Hippocampal formation (tissue), 2 donors: ENCODE measurements at regions not wholly inside any gene's neighbourhood (a gene's known extent, or its start where the extent isn't known, plus 50 kb on each side); places are given as distances from the start of the nearest gene placed in this dataset.
A peak's percentile ranks its signal among the peaks of the same experiment; 100 is the strongest.
"Not testable (repeated sequence)": the region's sequence is repeated elsewhere in the genome, so short reads cannot be mapped to it uniquely, and the experiment has no call there.

Experiments
- DNase-seq, 2 donors: peaks; one replicate each; lab custom pipeline; 2025; lab: John Stamatoyannopoulos, UW

DNA sequence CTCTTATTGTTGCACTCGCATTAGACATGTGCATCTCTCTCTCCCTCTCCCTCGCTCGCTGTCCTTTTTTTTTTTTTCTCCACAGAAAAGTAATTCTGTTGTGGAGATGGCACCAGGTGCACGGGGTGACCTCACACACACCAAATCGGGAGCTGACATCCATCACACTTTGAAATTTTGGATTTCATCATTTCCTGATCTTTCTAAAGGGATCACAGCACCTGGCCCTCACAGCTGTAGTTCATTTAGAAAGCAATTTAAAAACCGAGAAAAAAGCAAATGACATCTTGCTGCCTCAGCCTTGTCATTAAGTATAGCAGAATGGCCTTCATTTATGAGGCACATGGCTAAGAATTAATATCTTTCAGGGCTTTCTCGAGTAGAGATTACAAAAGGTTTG lies 717.2 kb downstream of the RNF144A start:
- no peak for DNase-seq

DNA sequence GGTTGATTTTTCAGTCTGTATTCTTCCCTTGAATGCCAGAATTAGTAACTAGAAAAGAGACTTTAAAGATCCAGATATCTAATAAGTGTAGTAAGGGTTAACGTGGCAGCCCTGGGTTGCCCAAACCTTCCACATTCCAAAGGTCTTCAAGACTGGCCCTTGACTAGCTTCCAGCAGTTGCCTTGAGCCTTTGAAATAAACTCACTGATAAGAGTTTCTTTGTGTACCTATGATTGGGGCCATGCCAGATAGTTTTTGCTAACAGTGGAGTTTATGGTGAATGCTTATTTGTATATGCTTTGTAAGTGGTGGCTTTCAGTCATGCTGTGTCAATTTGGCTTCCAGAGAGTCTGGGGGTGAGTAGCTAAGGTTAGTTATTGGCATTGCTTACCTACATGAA lies 722.3 kb downstream of the RNF144A start:
- no peak for DNase-seq

DNA sequence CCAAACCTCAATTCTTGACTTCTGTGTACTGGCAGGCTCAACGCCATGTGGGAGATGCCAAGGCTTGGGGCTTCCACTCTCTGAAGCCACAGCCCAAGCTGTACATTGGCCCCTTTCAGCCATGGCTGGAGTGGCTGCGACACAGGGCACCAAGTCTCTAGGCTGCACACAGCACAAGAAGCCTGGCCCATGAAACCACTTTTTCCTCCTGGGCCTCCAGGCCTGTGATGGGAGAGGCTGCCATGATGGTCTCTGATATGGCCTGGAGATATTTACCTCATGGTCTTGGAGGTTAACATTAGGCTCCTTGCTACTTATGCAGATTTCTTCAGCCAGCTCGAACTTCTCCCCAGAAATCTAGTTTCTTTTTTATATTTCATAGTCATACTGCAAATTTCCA lies 724.1 kb downstream of the RNF144A start:
- not testable (repeated sequence) for DNase-seq

DNA sequence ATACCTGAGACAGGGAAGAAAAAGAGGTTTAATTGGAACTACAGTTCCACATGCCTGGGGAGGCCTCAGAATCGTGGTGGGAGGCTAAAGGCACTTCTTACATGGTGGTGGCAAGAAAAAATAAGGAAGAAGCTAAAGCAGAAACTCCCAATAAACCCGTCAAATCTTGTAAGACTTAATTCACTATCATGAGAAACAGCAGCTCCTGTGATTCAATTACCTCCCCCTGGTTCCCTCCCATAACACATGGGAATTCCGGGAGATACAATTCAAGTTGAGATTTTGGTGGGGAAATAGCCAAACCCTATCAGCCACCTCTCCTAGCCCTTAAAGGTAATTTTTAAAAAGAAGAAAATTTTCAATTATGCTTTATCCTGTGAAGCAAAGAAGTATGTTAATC lies 728.8 kb downstream of the RNF144A start:
- no peak for DNase-seq

DNA sequence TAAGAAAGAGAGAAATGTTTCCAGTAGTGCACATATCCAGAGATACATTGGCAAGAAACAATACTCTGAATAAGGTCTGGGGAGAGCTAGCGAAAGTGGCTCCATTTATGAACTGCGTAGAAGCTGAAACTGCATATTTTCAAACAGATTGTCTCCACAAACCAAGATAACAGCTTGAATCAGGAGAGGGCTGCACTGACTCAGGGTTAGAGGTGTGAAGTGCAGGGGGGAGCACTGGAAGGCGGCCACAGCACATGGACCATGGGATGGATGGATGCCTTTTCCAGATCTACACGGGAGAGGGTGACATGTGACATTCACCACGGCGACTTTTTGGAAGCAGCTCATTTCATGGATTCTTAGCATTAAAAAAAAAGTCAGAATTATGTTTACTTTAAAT lies 729.4 kb downstream of the RNF144A start:
- DNase-seq, result no peak

DNA sequence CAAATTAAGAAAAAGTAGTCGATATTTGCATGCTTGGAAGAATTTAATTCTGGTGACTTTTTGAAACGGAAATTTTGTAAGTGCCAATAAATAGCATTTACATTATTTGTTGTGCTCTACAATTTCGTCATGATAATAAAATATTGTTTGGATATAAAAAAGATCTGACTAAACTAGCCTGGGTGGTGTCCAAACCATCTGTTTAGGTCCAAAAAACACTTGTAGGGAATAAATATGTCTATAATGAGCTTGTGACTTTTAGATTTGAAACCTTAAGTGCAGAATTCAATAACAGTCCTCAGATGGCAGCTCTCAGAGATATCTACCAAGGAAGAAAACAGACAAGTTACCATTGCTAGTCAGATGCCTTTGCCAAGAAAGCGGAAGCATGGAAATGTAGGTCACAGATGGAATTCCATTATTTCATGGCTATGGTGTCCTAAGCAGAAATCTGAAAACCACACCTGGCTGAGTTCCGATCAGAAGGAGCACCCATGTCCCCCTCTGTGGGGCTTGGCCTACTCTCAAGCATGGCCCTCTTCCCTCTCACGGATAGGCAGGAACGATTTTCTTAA lies 731.1 kb downstream of the RNF144A start:
- DNase-seq, result no peak

DNA sequence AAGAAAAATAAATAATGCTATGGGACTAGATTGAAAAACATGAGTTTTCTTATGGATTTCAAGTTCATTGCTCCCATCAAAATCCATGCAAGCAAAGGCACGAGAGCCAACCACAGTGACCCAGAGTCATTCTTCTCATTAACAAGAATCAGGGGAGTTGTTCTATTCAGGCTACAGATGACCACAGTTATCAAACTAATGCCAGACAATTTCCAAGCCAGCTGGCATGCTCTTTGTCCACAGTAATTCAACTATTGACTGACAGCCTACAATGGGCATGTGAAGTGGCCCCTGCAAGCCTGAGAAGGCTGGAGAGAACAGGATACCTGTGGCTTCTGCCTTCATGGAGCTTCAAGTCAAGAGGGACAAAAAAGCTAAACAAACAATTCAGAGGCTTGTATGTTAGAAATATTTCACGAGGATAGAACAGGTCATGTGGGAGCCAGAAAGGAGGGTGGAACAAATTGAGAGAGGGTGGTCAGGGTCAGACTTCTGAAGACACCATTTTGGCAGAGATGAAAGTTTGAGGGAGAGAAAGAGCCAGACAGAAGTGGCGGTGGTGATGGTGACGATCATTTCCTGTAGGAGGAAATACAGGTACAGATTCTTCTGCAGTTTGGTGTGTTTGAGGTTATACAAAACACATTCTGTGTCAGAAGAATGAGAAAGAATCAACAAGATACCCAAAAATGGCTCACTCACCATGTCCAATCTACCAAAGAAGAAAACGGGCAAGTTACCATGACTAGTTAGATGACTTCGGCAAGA lies 732.4 kb downstream of the RNF144A start:
- no peak for DNase-seq

DNA sequence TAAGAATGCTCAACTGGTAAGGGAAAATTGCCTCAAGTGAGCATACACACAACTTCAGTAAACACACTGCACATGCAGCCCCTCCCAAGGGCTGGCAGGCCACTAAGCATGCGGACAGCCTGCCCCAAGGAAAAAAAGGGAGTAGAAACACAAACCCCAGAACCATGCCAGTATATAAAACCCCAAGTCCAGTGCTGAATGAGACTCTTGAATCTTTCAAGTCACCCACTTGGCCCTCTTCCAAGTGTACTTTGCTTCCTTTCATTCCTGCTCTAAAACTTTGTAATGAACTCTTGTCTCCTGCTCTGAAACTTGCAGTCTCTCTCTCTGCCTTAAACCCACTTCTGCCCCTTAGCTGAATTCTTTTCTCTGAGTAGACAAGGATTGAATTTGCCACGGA lies 736.4 kb downstream of the RNF144A start:
- DNase-seq, result no peak

DNA sequence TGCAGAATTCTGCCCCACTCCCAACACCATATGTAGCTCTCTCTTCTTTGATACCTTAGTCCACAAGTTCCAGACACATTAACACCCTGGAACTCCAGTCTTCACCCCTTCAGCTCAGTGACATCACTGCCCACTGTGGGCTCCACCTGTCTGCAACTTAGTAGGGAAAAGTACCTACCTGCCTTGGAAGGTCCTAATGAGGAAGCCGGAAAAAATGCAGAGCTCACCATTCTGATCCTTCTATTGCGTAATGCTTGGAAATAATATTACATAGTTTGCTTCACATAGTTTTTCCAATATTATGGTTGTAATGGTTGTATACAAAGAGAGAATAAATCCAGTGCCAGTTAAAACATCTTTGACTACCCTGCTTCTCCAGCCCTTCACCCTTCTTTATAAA lies 738.4 kb downstream of the RNF144A start:
- no peak for DNase-seq

DNA sequence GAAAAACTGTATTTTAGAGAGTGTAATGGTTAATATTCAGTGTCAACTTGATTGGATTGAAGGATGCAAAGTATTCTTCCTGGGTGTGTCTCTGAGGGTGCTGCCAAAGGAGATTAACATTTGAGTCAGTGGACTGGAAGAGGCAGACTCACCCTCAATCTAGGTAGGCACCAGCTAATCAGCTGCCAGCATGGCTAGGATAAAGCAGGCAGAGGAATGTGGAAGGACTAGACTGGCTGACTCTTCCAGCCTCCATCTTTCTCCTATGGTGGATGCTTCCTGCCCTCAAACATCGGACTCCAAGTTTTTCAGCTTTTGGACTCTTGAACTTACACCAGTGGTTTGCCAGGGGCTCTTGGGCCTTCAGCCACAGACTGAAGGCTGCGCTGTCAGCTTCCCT lies 740.3 kb downstream of the RNF144A start:
- DNase-seq, result not testable (repeated sequence)

DNA sequence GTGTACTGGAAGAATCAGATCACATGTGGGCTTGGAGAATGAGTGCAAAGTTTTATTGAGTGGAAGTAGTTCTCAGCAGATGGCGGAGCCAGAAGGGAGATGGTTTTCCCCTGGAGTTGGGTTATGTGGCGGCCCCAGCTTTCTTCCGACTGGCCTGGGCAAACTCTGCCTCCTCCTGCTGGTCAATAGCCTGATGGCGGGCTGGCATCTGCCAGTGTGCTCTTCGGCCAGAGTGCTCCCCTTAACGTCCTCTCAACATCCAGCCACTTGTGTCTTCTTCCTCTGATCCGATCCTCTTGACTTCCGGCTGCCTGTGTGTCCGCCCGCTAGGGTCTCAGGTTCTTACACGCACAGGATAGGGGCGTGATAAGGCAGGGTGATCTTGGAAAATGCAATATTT lies 741.3 kb downstream of the RNF144A start:
- DNase-seq, result no peak

DNA sequence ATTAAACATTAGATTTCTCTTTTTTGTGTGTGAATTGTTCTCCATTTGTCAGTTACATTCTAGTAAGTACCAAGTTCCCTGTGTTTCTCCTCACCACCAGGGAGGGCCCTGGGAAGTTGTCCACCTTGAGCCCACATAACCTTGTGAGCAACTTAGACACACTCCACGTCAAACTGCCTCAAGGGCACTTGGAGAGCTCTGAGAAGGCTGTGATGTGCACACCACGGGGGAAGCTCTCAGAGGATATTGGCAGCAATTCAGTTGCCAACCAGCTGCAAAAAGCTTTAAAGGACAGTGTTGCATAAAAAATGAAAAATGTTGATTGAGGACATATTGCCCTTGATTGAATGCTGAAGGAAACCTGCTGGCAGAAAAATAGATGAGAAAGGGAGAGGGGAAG lies 743.6 kb downstream of the RNF144A start:
- no peak for DNase-seq

DNA sequence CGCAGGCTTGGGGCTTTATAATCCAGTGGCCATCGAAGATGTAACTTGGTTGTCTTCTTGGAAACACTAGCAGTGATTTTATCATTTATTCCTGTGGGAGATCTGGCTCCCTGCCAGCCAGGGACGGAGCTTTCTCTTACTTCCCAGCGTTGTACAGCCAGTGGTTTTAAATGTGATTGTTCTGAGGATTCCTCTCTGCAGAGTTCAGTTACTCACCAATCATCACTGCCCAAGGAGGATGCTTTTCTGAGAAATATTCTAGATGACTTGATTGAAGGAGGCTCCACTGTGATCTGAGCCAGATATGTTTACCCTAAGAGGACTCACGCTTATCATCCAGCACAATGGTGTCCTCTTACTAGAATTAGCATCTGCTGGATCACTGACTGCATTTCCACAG lies 744.3 kb downstream of the RNF144A start:
- DNase-seq, result no peak

DNA sequence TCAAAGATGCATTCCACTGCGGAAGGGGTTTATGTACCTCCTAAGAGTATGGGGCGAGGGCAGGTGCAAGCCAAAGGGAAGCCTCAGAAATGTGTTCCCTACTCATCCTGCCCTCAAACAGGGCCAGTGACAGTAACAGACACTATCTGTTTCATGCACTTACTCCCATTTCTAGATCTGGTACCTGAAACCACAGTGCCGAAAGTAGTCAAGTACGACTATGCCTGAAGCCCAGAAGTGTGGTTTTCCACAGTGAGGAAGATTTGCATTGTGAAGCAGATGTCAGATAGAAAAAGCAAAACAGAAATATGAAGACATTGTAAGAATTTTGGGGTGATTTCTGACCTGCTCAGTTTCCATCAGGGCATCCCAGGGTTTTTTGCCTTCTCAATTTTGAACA lies 748.7 kb downstream of the RNF144A start:
- DNase-seq, result no peak

DNA sequence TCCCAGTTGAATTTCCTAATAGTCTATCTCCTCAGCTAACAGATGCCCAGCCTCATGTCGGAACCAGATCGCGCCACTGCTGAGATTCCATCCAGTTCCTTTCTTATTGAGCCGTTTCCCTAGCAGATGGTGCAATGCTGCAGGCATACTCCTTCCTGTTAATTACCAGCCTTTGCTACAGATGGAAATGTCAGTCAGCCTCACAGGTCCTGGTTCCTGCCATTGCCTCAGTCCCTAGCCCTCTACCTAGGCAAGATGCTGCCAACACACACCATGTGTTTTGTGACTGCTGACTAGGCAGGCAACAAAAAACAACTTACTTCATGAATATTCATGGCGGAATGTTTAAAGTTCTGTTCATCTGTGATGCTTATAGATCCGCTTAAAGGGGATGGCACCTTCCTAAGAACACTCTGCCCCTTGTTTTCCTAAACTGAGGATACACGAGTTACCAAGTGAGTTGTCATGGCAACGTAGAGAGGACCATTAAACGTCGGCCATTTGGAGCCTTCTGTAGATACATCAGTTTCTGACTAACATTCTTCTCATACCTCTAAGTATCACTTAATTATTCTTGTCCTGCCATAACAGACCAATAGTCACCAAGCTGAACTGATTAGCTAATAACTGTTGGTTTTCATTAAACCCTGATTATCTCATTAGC lies 749.5 kb downstream of the RNF144A start:
- peak in 1 of 2 donors; percentile 24 for DNase-seq

DNA sequence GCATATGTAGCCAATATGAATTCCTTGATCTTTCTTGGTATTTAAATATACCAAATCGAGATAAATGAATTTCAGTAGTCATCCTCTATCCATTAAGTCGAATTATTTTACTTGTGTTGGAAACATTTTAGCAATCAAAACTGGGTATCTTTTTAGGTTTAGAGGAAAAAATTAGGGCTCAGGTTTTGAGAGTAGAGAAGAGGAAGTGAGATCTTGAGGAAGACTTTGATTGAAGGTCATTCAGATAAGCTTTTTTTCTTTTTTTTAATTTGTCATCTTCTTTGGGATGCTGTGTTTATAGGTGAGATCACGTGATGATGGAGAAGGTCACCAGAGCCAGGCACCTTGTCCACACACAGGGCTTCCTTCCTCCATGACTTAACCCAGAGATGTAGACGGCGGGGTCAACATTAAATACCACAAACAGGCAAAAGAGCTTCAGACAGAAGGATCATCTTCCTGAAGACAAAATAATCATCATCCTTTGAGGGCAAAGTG lies 750.1 kb downstream of the RNF144A start:
- DNase-seq, result no peak

DNA sequence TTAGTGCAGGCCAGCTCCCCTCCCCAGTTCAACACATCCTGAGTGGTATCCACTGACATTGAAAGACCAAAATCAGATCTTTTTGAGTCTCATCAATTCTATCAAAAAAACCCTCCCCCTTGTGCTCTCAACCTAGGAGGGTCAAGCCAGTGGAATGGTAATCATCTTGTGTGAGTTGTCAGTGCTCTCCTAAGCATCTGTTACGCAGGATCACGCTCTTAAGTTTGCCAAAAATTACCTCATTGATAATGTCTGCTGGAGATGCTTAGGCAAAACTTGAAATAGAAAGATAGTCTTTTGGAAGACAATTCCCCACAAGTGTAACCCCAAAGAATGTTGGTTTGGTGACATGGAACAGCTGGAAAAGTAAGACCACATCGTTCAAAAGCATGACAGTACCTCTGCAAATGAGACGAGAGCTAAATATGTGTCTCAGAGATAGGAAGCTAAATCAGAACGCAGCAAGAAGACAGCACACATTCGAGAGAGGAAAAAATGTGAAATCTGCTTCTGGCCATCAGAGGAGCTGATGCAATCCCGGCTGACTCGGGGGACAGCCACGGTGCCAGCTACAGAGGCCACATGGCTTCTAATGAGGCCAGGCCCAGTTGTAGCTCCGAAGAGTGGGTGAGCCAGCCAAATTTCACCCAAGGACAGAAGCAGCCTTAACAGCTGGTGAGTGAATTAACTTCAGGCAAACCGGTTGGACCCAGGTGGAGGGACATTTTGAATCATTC lies 753.9 kb downstream of the RNF144A start:
- no peak for DNase-seq

DNA sequence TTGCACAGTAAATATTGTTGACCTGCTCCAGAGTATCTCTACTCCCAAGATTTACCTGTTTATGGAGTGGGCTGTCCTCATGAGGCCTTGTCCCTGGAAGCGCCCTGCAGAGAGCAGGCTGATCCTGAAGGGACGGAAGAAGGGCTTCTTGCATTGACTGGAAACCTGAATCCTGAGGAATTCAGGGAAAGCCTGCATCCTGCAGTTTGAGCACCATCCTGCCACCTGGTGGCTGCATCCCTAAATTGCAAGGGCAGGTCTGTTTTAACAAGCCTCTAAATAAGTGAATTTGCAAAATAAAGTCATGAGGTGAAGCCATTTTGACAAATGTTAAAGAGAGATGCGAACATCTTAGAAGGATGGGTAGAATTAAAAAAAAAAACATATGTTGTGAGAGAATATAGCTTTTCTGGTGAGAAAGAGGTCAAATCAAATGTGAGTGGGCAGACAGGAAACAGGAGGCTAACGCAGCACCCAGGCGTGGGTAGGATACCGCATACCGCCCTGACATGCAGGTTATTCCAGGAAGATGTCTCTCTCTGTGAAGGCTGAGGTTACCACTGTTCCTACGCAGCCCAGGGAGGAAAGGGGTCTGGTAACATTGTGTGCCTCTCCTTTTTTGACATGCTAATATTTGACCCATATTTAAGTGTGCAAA lies 754.9 kb downstream of the RNF144A start:
- no peak for DNase-seq

DNA sequence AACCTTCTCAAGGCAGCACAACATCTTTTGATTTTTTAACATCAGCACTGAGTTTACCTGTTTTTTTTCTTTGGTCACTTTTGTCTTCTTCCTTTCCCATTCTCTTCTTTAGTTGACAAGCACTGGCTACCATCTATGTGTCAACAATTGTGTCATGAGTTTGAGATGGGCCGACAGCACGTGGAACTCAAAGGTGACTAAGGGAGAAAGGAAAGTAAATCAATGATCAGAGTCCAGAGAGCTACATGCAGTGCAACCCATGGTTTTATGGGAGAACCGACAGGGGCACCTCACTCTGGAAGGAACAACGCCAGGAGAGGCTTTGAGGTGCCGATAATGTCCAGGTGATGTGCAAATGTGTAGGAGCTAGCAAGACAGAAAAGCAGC lies 755.5 kb downstream of the RNF144A start:
- DNase-seq, result no peak

DNA sequence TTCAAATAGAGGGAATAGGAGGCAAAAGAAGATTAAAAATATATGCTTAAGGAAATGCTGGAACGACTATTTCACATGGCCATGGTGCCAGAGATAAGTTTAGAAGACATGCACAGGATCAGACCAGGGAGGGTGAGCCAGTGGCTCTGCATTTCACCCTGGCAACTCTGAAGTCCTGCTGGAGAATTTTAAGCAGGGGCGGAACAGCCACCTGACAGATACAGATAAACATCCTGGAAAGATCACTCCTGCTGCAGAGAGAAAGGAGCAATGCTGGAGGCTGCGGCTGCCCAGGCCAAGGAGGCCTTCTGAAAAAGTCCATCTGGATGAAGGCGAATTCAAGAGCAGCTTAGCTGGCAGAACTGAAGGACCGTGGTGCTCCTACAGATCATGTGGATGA lies 755.9 kb downstream of the RNF144A start:
- DNase-seq, result no peak

DNA sequence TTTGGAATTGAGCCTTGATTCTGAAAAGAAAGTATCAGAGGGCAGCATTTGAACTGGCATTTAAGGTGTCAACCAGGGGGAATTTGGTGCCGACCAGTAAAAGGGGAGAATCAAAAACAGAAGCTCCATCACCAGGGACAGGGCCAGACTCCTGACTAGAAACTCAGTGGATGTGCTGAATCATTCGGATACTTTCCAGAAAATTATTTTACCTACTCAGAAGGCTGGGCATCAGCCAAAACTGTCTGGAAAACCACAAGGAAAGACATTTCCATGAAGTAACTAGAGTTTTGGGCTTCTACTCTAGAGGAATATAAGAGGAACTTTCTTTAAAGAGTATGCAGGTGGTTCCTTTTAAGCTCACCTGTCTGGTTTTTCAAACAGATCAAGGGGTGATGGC lies 756.6 kb downstream of the RNF144A start:
- DNase-seq, result no peak

DNA sequence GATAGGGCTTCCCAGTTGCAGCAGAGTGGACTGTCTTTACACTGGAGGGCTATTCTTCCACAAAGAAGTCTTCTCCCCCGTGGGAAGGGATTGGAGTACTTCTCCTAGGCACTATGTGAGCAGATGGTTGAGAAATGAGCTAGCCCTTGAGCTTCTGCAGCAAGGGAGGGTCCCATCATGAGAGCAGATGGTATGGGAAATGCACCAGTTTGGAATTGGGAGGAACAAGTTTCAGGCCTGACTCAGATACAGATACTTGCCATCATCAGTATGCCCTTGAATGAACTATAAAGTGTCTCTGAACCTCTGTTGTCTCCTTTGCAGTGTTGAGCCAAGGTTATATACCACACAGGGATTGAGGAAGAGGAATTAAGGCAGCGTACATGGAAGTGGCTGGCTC lies 757.4 kb downstream of the RNF144A start:
- DNase-seq, result no peak
